NCI-H2081 (cell line): ENCODE measurements at regions not wholly inside any gene's neighbourhood (a gene's known extent, or its start where the extent isn't known, plus 50 kb on each side); places are given as distances from the start of the nearest gene placed in this dataset.
A peak's percentile ranks its signal among the peaks of the same experiment; 100 is the strongest.
"Not testable (repeated sequence)": the region's sequence is repeated elsewhere in the genome, so short reads cannot be mapped to it uniquely, and the experiment has no call there.

ENCODE experiments used
- DNase-seq, 2 experiments: peaks; one replicate each; lab custom pipeline; 2025; lab: John Stamatoyannopoulos, UW

GRCh38 chr6:119814609-119815400 lies 465.2 kb upstream of the MAN1A1 start:
- no peak for DNase-seq

DNA sequence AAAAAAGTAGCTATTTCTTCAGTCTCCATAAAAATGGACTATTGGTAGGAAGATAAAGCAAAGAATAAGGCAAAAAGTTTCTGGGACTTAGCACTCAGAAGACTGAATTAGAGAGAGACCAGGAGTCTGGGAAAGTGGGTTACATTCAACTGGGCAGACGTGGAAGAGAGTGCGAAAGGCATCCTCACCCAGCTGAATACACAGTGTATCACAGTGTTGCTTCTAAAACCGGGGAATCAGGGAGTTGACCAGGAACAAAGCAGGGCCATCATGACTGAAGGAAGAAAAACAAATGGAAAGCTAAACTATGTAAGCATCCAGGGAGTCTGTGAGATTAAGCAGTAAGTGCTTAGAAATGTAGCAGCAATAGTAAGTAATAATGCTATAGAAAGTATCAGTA lies 452.9 kb upstream of the MAN1A1 start:
- no peak for DNase-seq

- DNase-seq, result no peak
Measured at GRCh38 chr6:119801056-119801455, 451.5 kb upstream of the MAN1A1 start.

GRCh38 chr6:119800526-119800925 lies 451.0 kb upstream of the MAN1A1 start:
- no peak for DNase-seq

GRCh38 chr6:119799596-119800509 lies 450.3 kb upstream of the MAN1A1 start:
- DNase-seq, result no peak

DNA sequence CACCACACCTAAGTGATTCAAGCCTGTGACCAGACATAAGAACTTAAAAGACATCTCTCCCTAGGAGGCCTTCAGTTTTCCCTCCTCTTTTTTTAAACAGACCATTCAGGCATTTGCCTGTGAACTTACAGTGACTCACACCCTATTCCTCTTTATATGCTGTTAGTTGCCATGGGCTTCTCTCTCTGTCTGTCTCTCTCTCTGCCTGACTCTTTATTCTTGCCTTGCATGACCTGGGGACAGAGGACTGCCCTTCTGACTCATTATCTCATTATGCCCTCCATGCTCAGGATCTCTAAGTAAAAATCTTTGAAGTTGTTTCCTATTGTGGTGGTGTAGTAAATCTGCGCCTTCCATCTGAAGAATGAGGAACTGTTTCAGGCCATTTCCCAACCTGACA lies 442.2 kb upstream of the MAN1A1 start:
- no peak for DNase-seq

DNA sequence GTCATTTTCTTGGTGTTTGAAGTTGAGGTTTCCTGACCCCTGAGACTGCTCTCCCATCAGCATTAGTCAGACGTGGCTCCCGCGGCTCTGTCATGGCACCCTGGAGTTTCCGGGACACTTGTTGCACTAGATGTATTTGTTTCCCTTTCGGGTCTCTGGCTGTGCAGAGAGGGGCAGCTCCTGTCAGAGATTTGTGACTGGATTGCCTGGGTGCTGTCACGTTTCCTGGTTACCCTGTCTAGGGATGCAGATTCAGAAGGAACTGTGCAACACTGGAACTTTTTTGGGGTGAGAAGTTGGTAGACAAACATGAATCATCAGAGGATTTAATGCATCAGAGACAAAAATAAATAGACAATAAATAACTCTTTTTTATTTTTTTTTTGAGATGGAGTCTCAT lies 431.8 kb upstream of the MAN1A1 start:
- DNase-seq, result no peak

DNA sequence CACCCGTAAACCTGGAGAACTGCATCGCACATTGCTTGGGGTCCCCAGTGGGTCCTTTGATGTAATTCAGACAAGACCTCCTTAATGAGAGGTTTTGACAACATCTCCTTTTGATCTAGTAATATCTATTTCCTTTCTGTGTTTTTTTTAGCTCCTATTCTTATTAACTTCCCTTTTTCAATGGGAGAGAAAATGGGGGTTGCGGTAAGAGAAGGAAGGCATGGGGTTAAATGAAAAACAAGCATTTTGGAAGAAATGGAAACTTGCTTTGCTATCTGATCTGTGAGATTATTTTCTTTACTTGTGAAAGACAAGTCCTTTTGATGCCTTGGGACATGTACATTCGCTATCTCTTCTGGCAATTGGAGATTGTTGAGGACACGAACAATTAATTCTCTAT lies 418.6 kb upstream of the MAN1A1 start:
- DNase-seq, result no peak

GRCh38 chr6:119764927-119765681 lies 415.5 kb upstream of the MAN1A1 start:
- no peak for DNase-seq

GRCh38 chr6:119760046-119760445 lies 410.5 kb upstream of the MAN1A1 start:
- DNase-seq, result no peak

GRCh38 chr6:119758385-119758784 lies 408.8 kb upstream of the MAN1A1 start:
- DNase-seq, result no peak

GRCh38 chr6:119757467-119757866 lies 407.9 kb upstream of the MAN1A1 start:
- no peak for DNase-seq

GRCh38 chr6:119749335-119749734 lies 399.8 kb upstream of the MAN1A1 start:
- no peak for DNase-seq

DNA sequence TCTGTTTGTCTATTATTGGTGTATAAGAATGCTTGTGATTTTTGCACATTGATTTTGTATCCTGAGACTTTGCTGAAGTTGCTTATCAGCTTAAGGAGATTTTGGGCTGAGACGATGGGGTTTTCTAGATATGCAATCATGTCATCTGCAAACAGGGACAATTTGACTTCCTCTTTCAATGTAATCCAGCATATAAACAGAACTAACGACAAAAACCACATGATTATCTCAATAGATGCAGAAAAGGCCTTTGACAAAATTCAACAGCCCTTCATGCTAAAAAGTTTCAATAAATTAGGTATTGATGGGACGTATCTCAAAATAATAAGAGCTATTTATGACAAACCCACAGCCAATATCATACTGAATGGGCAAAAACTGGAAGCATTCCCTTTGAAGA lies 399.0 kb upstream of the MAN1A1 start:
- DNase-seq, result not testable (repeated sequence)

DNA sequence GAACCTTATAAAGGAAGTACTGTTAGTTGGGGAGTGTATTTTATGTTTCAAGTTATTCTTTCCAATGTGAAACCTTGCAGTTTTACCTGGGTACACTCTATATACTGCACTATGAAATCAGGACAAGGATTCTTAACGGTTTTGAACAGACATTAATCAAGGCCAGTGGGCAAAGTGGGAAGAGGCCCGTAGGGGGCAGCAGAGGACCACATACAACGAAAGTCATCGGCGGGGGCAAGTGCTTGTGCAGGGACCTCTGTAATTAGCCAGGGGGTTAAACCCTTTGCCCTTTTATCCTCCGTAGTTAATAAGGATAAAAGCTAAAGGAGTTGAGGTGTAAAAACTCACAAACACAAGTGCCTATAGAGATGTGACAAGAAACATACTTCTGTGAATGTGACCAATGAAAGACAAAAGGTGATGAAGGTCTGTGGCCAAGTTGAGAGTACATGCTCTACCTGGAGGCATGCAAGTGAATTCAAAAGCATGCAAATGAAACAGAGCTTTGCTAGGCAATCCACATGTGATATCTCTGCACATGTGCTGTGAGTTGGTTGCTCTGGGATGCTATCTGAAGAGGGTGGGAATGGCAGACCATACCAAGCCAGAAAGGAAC lies 392.7 kb upstream of the MAN1A1 start:
- peak; percentile 29 to 57 for DNase-seq

GRCh38 chr6:119739769-119740168 lies 390.2 kb upstream of the MAN1A1 start:
- no peak for DNase-seq

- DNase-seq, result no peak
Measured at GRCh38 chr6:119738425-119738824, 388.9 kb upstream of the MAN1A1 start.

DNA sequence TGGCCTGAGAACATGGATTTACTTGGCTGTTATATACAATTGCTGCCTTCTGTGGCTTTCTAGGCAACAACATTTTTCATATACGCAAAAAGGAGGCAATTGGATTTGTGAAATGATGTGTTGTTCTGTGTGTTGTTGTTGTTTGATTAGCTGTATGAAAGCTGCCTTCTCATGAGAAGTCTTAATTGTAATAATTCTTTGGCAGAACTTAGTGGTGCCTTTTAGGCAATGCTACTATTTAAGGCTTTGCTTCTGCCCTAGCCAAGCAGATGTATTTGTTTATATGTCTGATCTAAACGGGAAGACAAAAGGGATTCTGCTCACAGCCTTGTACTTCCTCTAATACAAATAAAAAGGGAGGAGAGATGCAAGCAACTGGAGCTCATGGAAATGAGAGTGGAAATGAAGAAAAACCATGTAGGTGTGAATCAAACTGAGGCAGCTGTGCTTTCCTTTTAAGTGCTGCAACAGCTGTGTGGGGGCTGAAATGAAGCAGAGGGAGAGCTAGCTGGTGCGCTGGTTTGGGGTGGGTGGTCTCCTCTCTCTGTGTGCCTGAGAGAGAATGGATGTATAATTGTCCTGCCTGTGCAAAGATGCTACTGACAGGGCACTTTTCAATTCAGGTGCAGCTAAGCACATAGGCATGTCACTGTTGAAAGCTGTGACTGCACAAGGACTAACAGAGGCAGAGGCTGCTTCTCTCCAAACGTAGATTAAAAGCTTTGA lies 386.9 kb upstream of the MAN1A1 start:
- DNase-seq, result no peak

DNA sequence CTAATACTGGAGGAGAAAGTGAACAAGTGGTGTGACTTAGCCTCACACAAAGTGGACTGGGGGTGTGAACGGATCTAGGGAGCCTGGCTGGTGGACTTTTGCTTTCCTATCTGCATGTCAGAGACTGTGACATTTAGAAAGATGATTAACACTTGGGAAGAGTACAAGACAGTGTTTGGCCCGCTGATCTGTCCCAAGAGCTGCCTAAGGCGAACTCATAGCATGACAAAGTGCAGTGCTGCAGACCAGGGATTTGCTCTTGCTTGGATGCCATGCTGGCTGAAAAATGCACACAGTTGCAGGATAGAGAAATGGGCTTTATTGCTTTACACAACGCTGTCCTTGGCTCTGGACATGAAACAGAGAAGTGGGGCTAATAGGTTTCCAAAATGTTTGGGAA lies 386.0 kb upstream of the MAN1A1 start:
- no peak for DNase-seq

- no peak for DNase-seq
Measured at GRCh38 chr6:119734227-119734626, 384.7 kb upstream of the MAN1A1 start.

DNA sequence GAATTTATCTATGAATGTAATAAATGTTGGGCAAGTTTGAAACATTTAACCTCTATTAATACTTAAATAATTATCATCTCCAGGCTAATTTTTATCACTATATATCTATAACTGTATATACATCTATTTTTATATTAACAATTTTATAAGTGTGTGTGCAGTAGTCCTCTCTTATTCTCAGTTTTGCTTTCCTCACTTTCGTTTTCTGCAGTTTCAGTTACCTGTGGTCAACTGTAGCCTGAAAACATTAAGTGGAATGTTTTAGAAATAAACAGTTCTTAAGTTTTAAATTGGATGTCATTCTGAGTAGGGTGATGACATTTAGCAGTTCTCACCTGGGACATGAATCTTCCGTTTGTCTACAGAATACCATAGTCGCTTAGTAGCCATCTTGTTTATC lies 379.4 kb upstream of the MAN1A1 start:
- no peak for DNase-seq
